Astrocyte of the hippocampus (primary cell): ENCODE measurements at regions not wholly inside any gene's neighbourhood (a gene's known extent, or its start where the extent isn't known, plus 50 kb on each side); places are given as distances from the start of the nearest gene placed in this dataset.
"Not testable (repeated sequence)": the region's sequence is repeated elsewhere in the genome, so short reads cannot be mapped to it uniquely, and the experiment has no call there.

Experiments
- DNase-seq: peaks from one replicate; pipeline ENCODE4 v3.0.0; 2011; ENCODE audit warnings: low read depth, low spot score

GRCh38 chr7:110373859-110374258 is 717.1 kb upstream of the LRRN3 start:
- DNase-seq = no peak

- DNase-seq = no peak
Observed at GRCh38 chr7:110375068-110375467, 715.9 kb upstream of the LRRN3 start.

- no peak for DNase-seq
Observed at GRCh38 chr7:110382736-110383135, 708.2 kb upstream of the LRRN3 start.

GRCh38 chr7:110386006-110386405 is 704.9 kb upstream of the LRRN3 start:
- no peak for DNase-seq

- DNase-seq = peak; percentile 79
Observed at GRCh38 chr7:110386913-110387312, 704.0 kb upstream of the LRRN3 start.

GRCh38 chr7:110387689-110388088 is 703.2 kb upstream of the LRRN3 start:
- DNase-seq = no peak

- peak; percentile 17 for DNase-seq
Observed at GRCh38 chr7:110388457-110388856, 702.5 kb upstream of the LRRN3 start.

GRCh38 chr7:110396021-110396420 is 694.9 kb upstream of the LRRN3 start:
- DNase-seq = no peak

- no peak for DNase-seq
Observed at GRCh38 chr7:110397927-110398660, 692.8 kb upstream of the LRRN3 start.

- DNase-seq = no peak
Observed at GRCh38 chr7:110399421-110399820, 691.5 kb upstream of the LRRN3 start.

- no peak for DNase-seq
Observed at GRCh38 chr7:110400411-110400810, 690.5 kb upstream of the LRRN3 start.

- DNase-seq = no peak
Observed at GRCh38 chr7:110407242-110407641, 683.7 kb upstream of the LRRN3 start.

GRCh38 chr7:110407706-110408105 is 683.2 kb upstream of the LRRN3 start:
- DNase-seq = no peak

- DNase-seq = no peak
Observed at GRCh38 chr7:110412614-110413013, 678.3 kb upstream of the LRRN3 start.

GRCh38 chr7:110413038-110413437 is 677.9 kb upstream of the LRRN3 start:
- no peak for DNase-seq

GRCh38 chr7:110417611-110418010 is 673.3 kb upstream of the LRRN3 start:
- DNase-seq = peak; percentile 5

GRCh38 chr7:110418659-110419280 is 672.2 kb upstream of the LRRN3 start:
- no peak for DNase-seq

- no peak for DNase-seq
Observed at GRCh38 chr7:110420788-110421187, 670.1 kb upstream of the LRRN3 start.

GRCh38 chr7:110421490-110422241 is 669.3 kb upstream of the LRRN3 start:
- DNase-seq = no peak

- no peak for DNase-seq
Observed at GRCh38 chr7:110432061-110432553, 658.8 kb upstream of the LRRN3 start.

GRCh38 chr7:110438926-110439325 is 652.0 kb upstream of the LRRN3 start:
- DNase-seq = not testable (repeated sequence)

GRCh38 chr7:110442381-110442837 is 648.5 kb upstream of the LRRN3 start:
- DNase-seq = peak; percentile 61
